ENCODE measurements at regions not wholly inside any gene's neighbourhood (a gene's known extent, or its start where the extent isn't known, plus 50 kb on each side); places are given as distances from the start of the nearest gene placed in this dataset.

- DNase-seq (no peak), ATAC-seq (no peak)
- H3K27me3 ChIP-seq: no peaks in the 10 kb centered on the region
- 49% methylated on average over 4 of the region's 5 CpGs for WGBS (ENCODE audit: insufficient coverage, low coverage, low lambda C conversion rate, missing lambda C conversion rate)
- no peaks in the 10 kb centered on the region for H3K9me3 ChIP-seq
- H3K27ac ChIP-seq: no peak overlapping the region
- no peak for TF ChIP-seq POLR2A (IDR thresholded peaks at IDR 0.05)
- TF ChIP-seq, protein P1, sequence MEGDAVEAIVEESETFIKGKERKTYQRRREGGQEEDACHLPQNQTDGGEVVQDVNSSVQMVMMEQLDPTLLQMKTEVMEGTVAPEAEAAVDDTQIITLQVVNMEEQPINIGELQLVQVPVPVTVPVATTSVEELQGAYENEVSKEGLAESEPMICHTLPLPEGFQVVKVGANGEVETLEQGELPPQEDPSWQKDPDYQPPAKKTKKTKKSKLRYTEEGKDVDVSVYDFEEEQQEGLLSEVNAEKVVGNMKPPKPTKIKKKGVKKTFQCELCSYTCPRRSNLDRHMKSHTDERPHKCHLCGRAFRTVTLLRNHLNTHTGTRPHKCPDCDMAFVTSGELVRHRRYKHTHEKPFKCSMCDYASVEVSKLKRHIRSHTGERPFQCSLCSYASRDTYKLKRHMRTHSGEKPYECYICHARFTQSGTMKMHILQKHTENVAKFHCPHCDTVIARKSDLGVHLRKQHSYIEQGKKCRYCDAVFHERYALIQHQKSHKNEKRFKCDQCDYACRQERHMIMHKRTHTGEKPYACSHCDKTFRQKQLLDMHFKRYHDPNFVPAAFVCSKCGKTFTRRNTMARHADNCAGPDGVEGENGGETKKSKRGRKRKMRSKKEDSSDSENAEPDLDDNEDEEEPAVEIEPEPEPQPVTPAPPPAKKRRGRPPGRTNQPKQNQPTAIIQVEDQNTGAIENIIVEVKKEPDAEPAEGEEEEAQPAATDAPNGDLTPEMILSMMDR (IDR thresholded peaks at IDR 0.05): no peak
- H3K36me3 ChIP-seq: no peaks in the 10 kb centered on the region
- no peak overlapping the region for H3K4me3 ChIP-seq
- no peaks in the 10 kb centered on the region for H3K4me1 ChIP-seq
- intact Hi-C loops (cut with DNase I): no loop called here
Measured at GRCh38 chrX:1734806-1735205, 119.9 kb downstream of the ASMT start.

- TF ChIP-seq POLR2A (IDR thresholded peaks at IDR 0.05): no peak
- TF ChIP-seq, protein P1 (IDR thresholded peaks at IDR 0.05): no peak
- WGBS (ENCODE audit: insufficient coverage, low coverage, low lambda C conversion rate, missing lambda C conversion rate): 62% methylated on average over 10 of the region's 11 CpGs
- H3K9me3 ChIP-seq: no peaks in the 10 kb centered on the region
- ATAC-seq (no peak), DNase-seq (no peak)
- H3K36me3 ChIP-seq: no peaks in the 10 kb centered on the region
- intact Hi-C loops (cut with DNase I): no loop called here
- no peak overlapping the region for H3K27ac ChIP-seq
- H3K4me3 ChIP-seq: no peak overlapping the region
- no peaks in the 10 kb centered on the region for H3K27me3 ChIP-seq
- no peaks in the 10 kb centered on the region for H3K4me1 ChIP-seq
Measured at GRCh38 chrX:1741816-1742394, 127.0 kb downstream of the ASMT start.

GRCh38 chrX:1743105-1743504 lies 128.2 kb downstream of the ASMT start:
- no peak for DNase-seq
- H3K27ac ChIP-seq: no peak overlapping the region
- intact Hi-C loops (cut with DNase I): no loop called here
- H3K36me3 ChIP-seq: no peaks in the 10 kb centered on the region
- H3K27me3 ChIP-seq: no peaks in the 10 kb centered on the region
- TF ChIP-seq POLR2A (IDR thresholded peaks at IDR 0.05): no peak
- TF ChIP-seq, protein P1 (IDR thresholded peaks at IDR 0.05): no peak
- H3K4me1 ChIP-seq: no peaks in the 10 kb centered on the region
- H3K9me3 ChIP-seq: no peaks in the 10 kb centered on the region
- no peak for ATAC-seq
- H3K4me3 ChIP-seq: no peak overlapping the region
- 48% methylated on average over 4 of the region's 4 CpGs for WGBS (ENCODE audit: insufficient coverage, low coverage, low lambda C conversion rate, missing lambda C conversion rate)

GRCh38 chrX:1743663-1744062 lies 128.8 kb downstream of the ASMT start:
- WGBS (ENCODE audit: insufficient coverage, low coverage, low lambda C conversion rate, missing lambda C conversion rate): 40% methylated on average over 2 of the region's 2 CpGs
- Histone ChIP-seq H3K4me3 (no peak overlapping the region), H3K27ac (no peak overlapping the region), H3K36me3 (no peaks in the 10 kb centered on the region), H3K9me3 (no peaks in the 10 kb centered on the region), H3K27me3 (no peaks in the 10 kb centered on the region), H3K4me1 (no peaks in the 10 kb centered on the region)
- DNase-seq: no peak
- TF ChIP-seq POLR2A (IDR thresholded peaks at IDR 0.05): no peak
- TF ChIP-seq, protein P1 (IDR thresholded peaks at IDR 0.05): no peak
- no peak for ATAC-seq
- intact Hi-C loops (cut with DNase I): no loop called here

- no peaks in the 10 kb centered on the region for H3K36me3 ChIP-seq
- intact Hi-C loops (cut with DNase I): no loop called here
- H3K27ac ChIP-seq: no peak overlapping the region
- TF ChIP-seq, protein P1 (IDR thresholded peaks at IDR 0.05): no peak
- no peak for ATAC-seq
- peaks cover 0 to 2% of the 10 kb centered on the region in 2 donors for H3K27me3 ChIP-seq
- DNase-seq: no peak
- H3K4me1 ChIP-seq: no peaks in the 10 kb centered on the region
- H3K4me3 ChIP-seq: no peak overlapping the region
- H3K9me3 ChIP-seq: no peaks in the 10 kb centered on the region
- 47% methylated on average over 3 of the region's 3 CpGs for WGBS (ENCODE audit: insufficient coverage, low coverage, low lambda C conversion rate, missing lambda C conversion rate)
Measured at GRCh38 chrX:1748408-1748807, 133.5 kb downstream of the ASMT start.
